ENCODE measurements at regions not wholly inside any gene's neighbourhood (a gene's known extent, or its start where the extent isn't known, plus 50 kb on each side); places are given as distances from the start of the nearest gene placed in this dataset.

- Histone ChIP-seq H3K4me1 (ENCODE audit: insufficient read depth, poor library complexity, severe bottlenecking) (no peaks in the 10 kb centered on the region), H3K4me3 (ENCODE audit: severe bottlenecking) (no peak overlapping the region), H3K36me3 (ENCODE audit: low read depth) (no peaks in the 10 kb centered on the region), H3K9me3 (ENCODE audit: severe bottlenecking) (no peaks in the 10 kb centered on the region), H3K27me3 (ENCODE audit: insufficient read depth, poor library complexity, severe bottlenecking) (no peaks in the 10 kb centered on the region), H3K27ac (ENCODE audit: poor library complexity, severe bottlenecking) (no peak overlapping the region)
- ATAC-seq (ENCODE audit: low read depth), result peak; percentile 51
- TF ChIP-seq CTCF (IDR thresholded peaks at IDR 0.05; ENCODE audit: poor library complexity, severe bottlenecking), result no peak
- no peak for DNase-seq (ENCODE audit: low spot score)
Observed at GRCh38 chr15:35753486-35753885, 207.5 kb upstream of the DPH6 start.

GRCh38 chr15:35755237-35755802 lies 209.4 kb upstream of the DPH6 start:
- no peak overlapping the region for H3K27ac ChIP-seq (ENCODE audit: poor library complexity, severe bottlenecking)
- no peaks in the 10 kb centered on the region for H3K9me3 ChIP-seq (ENCODE audit: severe bottlenecking)
- TF ChIP-seq CTCF (IDR thresholded peaks at IDR 0.05; ENCODE audit: poor library complexity, severe bottlenecking), result no peak
- ATAC-seq (ENCODE audit: low read depth), result no peak
- no peak for DNase-seq (ENCODE audit: low spot score)
- no peaks in the 10 kb centered on the region for H3K36me3 ChIP-seq (ENCODE audit: low read depth)
- H3K27me3 ChIP-seq (ENCODE audit: insufficient read depth, poor library complexity, severe bottlenecking), result no peaks in the 10 kb centered on the region
- H3K4me1 ChIP-seq (ENCODE audit: insufficient read depth, poor library complexity, severe bottlenecking), result no peaks in the 10 kb centered on the region
- H3K4me3 ChIP-seq (ENCODE audit: severe bottlenecking), result no peak overlapping the region

GRCh38 chr15:35756623-35757022 lies 210.7 kb upstream of the DPH6 start:
- Histone ChIP-seq H3K9me3 (ENCODE audit: severe bottlenecking) (no peaks in the 10 kb centered on the region), H3K27ac (ENCODE audit: poor library complexity, severe bottlenecking) (no peak overlapping the region), H3K4me3 (ENCODE audit: severe bottlenecking) (no peak overlapping the region), H3K27me3 (ENCODE audit: insufficient read depth, poor library complexity, severe bottlenecking) (no peaks in the 10 kb centered on the region), H3K36me3 (ENCODE audit: low read depth) (no peaks in the 10 kb centered on the region), H3K4me1 (ENCODE audit: insufficient read depth, poor library complexity, severe bottlenecking) (no peaks in the 10 kb centered on the region)
- TF ChIP-seq CTCF (IDR thresholded peaks at IDR 0.05; ENCODE audit: poor library complexity, severe bottlenecking), result no peak
- DNase-seq (ENCODE audit: low spot score), result no peak
- no peak for ATAC-seq (ENCODE audit: low read depth)

GRCh38 chr15:35757361-35757760 lies 211.4 kb upstream of the DPH6 start:
- no peak for DNase-seq (ENCODE audit: low spot score)
- Histone ChIP-seq H3K4me3 (ENCODE audit: severe bottlenecking) (no peak overlapping the region), H3K27me3 (ENCODE audit: insufficient read depth, poor library complexity, severe bottlenecking) (no peaks in the 10 kb centered on the region), H3K27ac (ENCODE audit: poor library complexity, severe bottlenecking) (no peak overlapping the region), H3K4me1 (ENCODE audit: insufficient read depth, poor library complexity, severe bottlenecking) (no peaks in the 10 kb centered on the region), H3K36me3 (ENCODE audit: low read depth) (no peaks in the 10 kb centered on the region), H3K9me3 (ENCODE audit: severe bottlenecking) (no peaks in the 10 kb centered on the region)
- no peak for ATAC-seq (ENCODE audit: low read depth)
- no peak for TF ChIP-seq CTCF (IDR thresholded peaks at IDR 0.05; ENCODE audit: poor library complexity, severe bottlenecking)

- H3K4me1 ChIP-seq (ENCODE audit: insufficient read depth, poor library complexity, severe bottlenecking), result no peaks in the 10 kb centered on the region
- no peaks in the 10 kb centered on the region for H3K27me3 ChIP-seq (ENCODE audit: insufficient read depth, poor library complexity, severe bottlenecking)
- no peak overlapping the region for H3K4me3 ChIP-seq (ENCODE audit: severe bottlenecking)
- H3K9me3 ChIP-seq (ENCODE audit: severe bottlenecking), result no peaks in the 10 kb centered on the region
- DNase-seq (ENCODE audit: low spot score) (no peak), ATAC-seq (ENCODE audit: low read depth) (no peak)
- no peak overlapping the region for H3K27ac ChIP-seq (ENCODE audit: poor library complexity, severe bottlenecking)
- no peaks in the 10 kb centered on the region for H3K36me3 ChIP-seq (ENCODE audit: low read depth)
- no peak for TF ChIP-seq CTCF (IDR thresholded peaks at IDR 0.05; ENCODE audit: poor library complexity, severe bottlenecking)
Observed at GRCh38 chr15:35757765-35758164, 211.8 kb upstream of the DPH6 start.
